GM21576 (cell line): ENCODE measurements at regions not wholly inside any gene's neighbourhood (a gene's known extent, or its start where the extent isn't known, plus 50 kb on each side); places are given as distances from the start of the nearest gene placed in this dataset.
"Not testable (repeated sequence)": the region's sequence is repeated elsewhere in the genome, so short reads cannot be mapped to it uniquely, and the experiment has no call there.

Experiments used
- ATAC-seq: cut with Tn5 transposase; IDR thresholded peaks from one replicate; pipeline ENCODE4 v1.9.1; 2021; ENCODE audit warnings: mild to moderate bottlenecking, moderate library complexity; ENCODE audit not compliant: unreplicated experiment

DNA sequence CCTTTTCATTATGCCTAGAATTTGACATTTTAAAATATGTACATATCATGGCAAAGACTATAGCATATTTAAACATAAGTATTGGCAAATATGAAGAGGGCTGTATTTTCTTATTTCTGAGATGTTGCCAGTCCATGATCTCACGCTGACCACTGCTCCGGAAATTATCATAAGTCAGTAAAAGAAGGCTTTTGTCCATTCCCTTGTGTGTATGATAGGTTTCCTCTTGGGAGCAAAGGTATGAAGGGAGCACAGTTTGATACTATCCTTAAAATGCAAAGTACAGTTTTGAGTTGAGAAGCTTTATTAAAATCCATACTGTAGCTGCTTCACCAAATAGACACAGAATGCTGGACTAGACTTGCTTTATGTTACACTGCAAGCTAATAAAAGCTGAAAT is 52.6 kb upstream of the AGA start:
- ATAC-seq, result no peak

DNA sequence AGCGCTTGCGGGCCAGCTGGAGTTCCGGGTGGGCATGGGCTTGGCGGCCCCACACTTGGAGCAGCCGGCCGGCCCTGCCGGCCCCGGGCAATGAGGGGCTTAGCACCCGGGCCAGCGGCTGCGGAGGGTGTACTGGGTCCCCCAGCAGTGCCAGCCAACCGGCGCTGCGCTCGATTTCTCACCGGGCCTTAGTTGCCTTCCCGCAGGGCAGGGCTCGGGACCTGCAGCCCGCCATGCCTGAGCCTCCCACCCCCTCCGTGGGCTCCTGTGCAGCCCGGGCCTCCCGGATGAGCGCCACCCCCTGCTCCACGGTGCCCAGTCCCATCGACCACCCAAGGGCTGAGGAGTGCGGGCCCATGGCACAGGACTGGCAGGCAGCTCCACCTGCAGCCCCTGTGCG is 53.4 kb upstream of the AGA start:
- ATAC-seq, result not testable (repeated sequence)

DNA sequence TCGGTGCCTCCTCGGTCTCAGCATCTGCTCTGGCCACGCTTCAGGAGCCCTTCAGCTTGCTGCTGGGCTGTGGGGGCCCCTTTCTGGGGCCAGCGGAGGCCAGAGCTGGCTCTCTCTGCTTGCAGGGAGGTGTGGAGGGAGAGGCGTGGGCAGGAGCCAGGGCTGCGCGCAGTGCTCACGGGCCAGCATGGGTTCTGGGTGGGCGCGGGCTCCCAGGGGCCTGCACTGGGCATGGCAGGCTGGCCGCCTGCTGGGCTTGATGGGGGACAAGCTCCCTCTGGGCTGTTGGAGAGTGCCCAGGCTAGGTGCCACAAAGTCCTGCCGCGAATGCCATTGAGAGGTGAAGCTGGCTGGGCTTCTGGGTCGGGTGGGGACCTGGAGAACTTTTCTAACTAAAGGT is 57.3 kb upstream of the AGA start:
- ATAC-seq, result no peak

DNA sequence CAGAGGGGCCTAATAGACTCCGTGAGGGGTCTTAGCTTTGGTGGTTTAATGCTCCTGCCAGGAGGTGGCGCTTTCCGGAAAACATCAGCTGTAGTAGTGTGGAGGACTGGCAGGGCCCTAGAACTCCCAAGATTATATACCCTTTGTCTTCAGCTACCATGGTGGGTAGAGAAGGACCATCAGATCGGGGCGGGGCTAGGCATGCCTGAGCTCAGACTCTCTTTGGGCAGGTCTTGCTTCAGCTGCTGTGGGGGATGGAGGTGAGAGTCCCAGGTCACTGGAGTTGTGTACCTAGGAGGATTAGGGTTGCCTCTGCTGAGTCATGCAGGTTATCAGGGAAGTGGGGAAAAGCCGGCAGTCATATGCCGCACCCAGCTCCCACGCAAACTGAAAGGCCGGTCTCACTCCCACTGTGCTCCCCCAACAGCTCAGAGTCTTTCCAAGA is 63.0 kb upstream of the AGA start:
- ATAC-seq, result no peak

DNA sequence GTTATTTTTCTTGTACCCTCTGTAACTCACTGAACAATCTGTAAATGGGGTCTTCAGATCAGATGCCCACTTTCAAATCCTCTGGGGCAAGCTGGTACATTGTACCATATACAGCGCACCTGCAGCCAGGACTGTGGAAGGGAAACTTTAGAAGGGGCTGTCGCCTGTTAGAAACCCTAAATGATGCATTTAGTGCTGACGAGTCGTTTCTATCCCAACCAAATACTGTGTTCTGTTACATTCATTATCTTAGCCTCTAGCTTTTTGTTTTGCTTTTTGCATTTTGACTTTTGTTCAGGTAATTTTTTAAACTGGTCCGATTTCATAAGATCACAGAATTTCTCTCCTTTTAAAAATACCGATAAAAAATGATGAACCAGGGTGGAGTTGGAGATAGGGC is 66.4 kb upstream of the AGA start:
- no peak for ATAC-seq

DNA sequence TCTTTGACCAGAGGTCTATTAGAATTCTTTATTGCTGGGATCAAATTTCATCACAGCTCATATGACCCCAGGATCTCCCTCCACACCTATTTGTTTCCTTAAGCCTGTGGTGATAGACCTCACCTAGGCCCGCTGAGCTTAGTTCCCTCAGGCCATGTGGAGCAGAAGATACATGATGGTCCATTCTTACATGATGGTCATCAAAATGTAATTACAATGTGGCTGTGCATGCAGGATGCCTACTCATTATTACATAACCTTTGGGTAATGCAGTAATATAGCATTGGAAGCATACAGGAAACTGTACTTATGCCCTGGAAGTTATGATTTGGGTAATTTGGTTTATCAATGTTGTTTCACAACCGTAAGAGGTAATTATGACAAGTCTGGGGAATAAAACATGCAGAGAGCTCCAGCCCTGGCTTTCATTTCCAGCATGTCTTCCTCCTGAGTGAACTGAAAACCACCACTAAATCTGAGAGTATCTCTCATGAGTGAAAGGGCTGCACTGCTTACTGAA is 67.0 kb upstream of the AGA start:
- ATAC-seq, result no peak

DNA sequence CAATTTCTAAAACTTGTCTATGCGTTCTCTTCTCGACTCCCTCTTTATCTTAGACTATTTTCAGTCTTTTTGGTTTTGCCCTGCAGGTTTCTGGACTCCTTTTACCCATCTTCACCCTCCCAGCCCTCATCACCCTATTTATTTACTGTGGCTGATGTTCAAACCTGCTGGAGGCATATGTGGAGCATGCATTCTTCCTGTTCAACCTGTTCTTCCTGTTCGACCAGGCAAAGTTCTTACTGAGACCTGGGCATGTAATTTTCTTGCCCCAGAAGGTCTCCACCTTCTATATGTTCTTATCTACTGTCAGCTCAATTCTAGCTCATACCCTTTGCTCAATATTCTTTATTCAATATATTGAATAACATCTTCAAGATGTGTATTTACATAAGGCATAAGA is 69.4 kb upstream of the AGA start:
- ATAC-seq, result no peak

DNA sequence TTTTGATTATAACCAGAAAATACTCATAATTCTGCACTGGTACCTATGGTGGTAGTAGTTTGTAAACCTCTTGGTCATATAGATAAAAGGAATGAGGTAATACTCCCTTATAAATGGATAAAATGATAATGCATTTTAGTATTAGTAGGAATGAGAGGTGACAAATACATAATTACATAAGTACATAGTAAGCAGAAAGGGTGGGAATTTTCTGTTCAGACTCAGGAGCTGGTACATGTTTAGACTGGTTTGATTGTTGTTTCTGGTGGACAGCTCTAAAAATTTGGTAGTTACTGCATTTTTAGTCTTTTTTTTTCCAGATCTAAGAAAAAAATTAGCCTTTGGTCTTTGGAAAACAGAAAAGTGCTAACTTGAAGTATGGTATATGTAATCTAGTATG is 70.4 kb upstream of the AGA start:
- no peak for ATAC-seq

DNA sequence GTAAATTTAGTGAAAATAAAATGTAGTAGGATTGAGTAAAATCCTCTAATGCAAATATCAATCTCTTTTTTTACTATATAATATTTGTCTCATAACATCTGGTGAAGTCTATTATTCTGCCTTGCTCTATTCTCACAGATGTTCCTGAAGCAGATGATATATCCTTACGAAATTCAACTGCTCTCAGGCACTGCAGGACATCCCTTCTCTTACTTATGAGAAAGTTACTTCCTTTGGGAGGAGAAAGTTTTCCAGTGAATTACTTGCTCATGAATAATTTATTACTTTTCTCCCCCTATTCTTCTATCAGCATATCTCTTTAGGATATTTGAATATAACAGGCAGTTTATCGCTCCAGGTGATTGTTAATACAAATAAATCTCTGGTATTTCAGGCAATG is 75.6 kb upstream of the AGA start:
- no peak for ATAC-seq

DNA sequence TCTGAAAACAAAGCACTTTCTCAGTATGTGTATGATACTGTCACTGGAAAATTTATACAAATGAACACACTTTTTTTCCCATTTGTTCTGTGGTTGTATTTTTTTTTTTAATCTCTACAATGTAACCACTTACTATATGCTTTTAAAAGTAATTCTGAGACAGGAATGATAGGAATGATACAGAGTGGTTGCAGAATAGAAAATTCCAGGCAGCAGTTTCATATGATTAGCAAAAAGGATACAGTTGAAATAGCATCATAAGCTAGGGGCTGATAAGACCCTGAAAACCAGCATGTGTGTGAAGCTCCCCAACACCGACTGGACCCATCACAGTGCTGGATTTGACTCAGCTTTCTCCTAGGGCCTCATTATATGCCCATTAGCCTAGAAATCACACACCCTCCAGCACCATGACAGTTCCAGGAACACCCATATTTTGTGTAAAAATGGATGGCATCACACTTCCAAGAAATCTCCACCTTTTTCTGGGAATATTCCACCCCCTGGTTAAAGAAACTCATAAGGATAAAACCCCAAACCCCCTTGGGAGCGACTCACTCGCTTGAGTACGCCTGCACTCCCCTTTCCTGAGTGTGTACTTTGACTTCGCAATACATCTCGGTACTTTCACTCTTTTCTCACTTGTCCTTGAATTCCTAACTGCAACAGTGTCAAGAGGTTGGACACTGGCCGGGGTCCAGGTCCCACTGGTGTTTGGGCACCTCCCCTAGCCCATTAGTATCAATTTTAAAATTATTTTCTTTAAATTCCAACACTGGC is 77.4 kb upstream of the AGA start:
- ATAC-seq, result no peak

DNA sequence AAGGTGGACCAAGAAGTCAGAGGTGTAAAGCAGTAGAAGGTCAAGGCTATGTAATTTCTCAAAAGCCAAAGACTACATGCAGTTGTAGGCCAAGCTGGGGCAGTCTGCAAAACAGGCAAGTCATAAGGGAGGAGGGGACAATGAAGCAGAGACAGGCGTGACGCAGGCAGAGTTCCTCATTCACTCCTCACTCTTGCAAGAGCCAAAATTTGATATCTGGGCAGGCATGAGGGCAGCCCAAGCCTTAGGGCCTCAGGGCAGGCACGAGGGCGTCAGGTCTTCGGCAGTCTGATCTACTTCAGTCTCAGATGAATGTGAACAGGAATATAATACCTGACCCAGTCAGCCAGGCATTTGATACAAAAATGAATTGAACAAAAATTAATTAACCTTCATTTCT is 86.4 kb upstream of the AGA start:
- ATAC-seq, result no peak

DNA sequence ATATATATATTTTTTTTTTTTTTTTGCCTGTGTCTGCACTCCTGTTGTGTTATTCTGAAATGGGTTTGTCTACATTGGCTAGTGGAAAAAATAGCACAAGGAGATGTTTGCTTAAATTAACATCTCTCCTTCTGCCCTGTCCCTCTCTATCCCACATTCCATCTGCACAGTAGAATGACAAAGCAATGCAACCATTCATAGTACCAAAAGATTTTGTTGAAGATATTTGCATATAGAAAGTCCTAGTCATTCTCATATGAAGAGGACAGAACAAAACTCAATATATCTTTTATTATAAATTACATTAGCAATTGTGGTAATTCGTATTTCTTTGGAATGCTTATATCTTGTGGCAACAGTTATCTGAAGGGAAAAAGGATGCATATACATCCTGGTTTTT is 88.3 kb upstream of the AGA start:
- ATAC-seq, result no peak

DNA sequence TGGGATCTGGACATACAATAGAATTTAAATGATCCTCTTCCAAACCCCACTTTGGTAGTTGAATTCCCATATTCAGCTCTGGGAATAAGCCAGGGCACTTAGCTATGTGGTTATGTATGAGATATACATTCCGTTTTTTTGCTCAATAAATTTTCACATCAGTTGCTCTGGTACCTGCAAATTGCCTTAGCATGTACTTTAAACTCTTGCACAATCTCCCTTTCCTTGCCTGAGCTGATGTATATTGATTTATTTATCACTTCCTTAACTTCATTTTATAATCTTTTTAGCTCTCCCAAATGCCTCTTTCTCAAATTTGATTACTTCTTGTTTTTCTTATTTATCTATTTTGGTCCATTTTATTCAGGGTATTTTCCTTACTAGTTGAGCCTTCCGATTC is 90.1 kb upstream of the AGA start:
- ATAC-seq, result no peak

DNA sequence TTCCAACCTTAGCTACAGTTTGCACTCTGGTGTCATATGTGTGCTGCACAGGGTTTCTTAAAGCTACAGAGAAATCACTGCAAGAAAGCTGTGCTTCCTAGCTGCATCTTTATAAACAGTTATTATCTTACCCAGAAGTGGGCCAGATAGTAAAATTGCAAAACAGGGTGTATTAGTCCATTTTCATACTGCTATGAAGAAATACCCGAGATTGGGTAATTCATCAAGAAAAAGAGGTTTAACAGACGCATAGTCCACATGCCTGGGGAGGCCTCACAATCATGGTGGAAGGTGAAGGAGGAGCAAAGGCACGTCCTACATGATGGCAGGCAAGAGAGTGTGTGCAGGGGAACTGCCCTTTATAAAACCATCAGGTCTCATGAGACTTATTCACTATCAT is 92.6 kb upstream of the AGA start:
- not testable (repeated sequence) for ATAC-seq

DNA sequence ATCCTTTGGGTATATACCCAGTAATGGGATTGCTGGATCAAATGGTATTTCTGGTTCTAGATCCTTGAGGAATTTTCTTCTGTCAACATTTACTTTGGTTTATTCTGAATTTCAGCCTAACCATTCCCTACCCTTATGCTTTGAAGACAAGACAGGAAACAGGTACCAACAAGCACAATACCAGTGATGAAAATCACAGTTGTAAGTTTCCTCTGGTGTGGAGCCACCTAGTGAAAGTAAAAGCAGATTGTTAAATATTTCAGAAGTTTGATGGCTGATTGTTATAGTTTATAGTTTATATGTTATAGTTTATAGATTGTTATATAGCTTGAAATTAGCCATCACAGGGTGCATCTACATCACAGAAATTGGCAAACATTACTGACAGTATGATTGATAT is 104.5 kb upstream of the AGA start:
- ATAC-seq, result no peak

DNA sequence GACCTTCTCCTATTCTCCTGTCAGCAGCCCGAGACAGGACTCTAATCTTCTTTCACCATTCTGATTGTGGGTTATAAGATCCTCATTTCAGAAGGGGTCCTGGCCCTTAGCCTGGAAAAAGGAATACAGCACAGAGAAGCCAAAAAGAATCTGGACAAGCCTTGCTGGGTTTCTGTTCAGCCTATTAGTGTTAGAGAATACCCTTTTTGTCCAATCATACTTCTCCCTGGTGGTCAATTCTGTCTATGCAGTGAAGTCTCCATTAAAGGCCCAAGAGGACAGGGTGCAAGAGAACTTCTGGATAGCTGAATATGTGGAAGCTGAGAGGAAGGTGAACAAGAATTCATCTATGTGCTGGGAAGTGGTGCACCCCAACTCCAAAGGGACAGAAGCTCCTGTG is 105.7 kb upstream of the AGA start:
- no peak for ATAC-seq

DNA sequence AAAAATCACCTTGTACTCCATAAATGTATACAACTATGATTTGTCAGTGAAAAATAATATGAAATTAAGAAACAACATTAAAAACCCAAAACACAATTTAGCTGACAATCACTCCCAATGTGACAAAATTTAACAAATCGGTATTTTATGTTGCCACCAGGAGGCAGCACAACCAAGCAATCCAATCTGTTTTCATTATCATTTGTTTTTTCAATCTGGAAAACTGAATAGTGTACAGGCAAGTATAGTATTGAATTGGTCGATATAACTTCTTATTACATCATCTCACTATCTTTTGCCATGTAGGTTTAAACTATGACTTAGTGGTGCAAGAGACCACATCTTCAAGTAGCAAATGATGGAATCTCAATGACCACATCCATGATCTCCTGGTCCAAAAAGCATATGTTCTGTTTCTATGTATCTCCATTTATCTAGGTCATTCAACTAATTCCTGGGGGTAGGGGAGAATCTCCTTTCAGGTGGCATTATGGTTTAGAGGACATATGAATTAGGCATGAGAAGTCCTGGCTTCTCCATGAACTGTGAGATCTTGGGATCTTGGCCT is 112.9 kb upstream of the AGA start:
- ATAC-seq, result no peak

DNA sequence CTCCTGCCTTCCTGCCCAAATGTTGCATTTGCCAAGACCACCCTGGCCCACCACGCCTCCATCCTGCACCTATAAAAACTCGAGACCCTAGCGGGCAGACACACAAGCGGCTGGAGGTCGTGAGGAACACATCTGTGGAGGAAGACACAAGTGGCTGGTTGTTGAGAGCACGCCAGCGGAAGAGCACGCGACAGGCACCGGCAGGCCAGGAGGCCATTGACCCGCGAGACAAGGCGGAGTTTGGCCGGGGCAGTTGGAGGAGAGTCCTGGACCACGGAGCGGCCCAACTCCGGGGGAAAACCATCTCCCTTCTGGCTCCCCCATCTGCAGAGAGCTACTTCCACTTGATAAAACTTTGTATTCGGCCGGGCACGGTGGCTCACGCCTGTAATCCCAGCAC is 115.2 kb upstream of the AGA start:
- ATAC-seq, result no peak

DNA sequence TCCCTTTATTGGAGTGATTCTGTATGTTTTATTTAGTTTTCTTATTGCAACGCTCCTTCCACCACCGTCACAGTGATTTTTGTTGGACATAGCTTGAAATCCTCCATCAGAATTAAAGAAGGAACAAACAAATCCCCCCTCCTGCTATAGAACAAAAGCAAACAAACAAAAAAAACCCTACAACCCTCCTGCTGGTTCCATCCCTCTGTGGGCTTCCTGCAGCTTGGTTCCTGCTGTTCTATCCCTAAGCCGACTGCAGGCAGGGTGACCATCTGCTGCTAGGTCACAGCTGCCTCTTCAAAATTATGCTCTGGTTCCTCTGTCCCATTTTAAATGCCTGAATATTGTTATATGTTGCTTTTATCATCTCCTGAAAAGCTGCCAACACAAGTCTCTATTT is 116.8 kb upstream of the AGA start:
- ATAC-seq, result no peak

DNA sequence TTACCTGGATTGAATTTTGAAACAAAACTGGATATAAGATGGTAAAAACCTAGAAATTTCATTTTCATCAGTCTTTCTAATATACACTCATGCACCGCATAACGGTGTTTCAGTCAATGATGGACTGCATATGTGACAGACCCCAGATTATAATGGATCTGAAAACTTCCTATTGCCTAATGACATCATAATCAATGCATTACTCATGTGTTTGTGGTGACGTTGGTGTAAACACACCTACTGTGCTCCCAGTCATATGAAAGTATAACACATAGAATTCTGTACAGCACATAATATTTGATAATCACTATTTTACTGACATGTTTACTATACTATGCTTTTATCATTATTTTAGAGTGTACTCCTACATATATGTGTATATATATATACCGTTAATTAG is 119.9 kb upstream of the AGA start:
- ATAC-seq, result no peak

DNA sequence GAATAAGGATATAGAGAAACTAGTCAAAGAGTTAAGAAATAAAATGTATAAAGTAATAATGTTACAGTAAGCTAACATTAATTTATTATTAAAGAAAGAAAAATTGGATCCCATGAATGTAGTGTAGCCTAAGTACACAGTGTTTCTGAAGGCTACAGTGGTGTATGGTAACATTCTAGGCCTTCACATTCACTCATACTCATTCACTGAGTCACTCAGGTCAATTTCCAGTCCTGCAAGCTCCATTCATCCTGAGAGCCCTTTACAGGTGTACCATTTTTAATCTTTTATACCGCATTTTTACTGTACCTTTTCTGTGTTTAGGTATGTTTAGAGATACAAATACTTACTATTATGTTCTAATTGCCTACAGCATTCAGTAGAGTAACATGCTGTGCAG is 120.6 kb upstream of the AGA start:
- ATAC-seq, result no peak

DNA sequence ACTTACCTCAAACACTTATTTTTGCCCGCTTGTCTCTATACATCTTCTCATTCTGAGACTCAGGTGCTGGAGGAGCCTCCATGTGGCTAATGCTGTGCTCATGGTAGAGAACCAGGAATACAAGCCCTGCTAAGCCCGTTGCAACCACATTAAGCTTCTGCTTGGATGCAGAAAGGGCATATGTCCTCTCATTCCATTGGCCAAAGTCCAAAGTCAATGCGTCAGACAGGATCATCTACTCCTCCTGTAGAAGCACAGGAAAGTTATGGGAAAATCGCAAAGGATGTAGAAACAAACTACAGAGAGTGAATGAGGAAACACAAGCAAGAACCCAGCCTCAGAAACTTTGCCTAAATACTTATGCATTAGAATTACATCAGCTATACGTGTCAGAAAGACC is 124.5 kb upstream of the AGA start:
- ATAC-seq, result no peak

DNA sequence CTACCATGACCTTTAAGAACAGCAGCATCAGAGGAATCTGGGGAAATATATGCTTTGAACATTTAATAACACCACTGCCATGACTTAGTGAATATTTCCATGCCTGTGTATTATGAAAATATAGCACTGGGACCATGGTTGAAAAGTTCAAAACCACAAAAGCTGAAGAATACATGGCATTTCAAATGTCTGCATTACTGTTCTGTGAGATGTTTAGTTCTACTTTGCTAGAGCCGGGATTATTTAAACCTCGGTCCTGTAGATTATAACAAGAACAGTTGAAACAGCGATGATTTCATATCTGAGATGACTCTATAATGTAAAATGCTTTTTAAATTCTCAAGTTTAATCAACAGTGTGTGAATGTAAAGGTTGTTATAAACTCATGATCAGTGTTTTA is 126.7 kb upstream of the AGA start:
- ATAC-seq, result no peak
